ENCODE measurements at regions not wholly inside any gene's neighbourhood (a gene's known extent, or its start where the extent isn't known, plus 50 kb on each side); places are given as distances from the start of the nearest gene placed in this dataset.

GRCh38 chr4:128517739-128518510 is 230.3 kb upstream of the PGRMC2 start:
- no peak for TF ChIP-seq CTCF (IDR thresholded peaks at IDR 0.05; ENCODE audit: insufficient read depth in 1 of 2, low read depth in 1 of 2, low read length in 1 of 2, severe bottlenecking in 1 of 2, unreplicated experiment in 1 of 2)
- Mint-ChIP-seq H3K36me3 (ENCODE audit: insufficient read depth, unreplicated experiment) (no peaks in the 10 kb centered on the region), H3K9me3 (ENCODE audit: unreplicated experiment) (no peaks in the 10 kb centered on the region), H3K4me1 (ENCODE audit: low read depth, unreplicated experiment) (peaks cover 31% of the 10 kb centered on the region), H3K4me3 (ENCODE audit: unreplicated experiment) (no peak overlapping the region), H3K27ac (ENCODE audit: unreplicated experiment) (peak overlapping the region; percentile 57), H3K27me3 (ENCODE audit: insufficient read depth, unreplicated experiment) (no peaks in the 10 kb centered on the region)
- peaks cover 29% of the 10 kb centered on the region for H3K4me1 ChIP-seq
- intact Hi-C loops (cut with micrococcal nuclease; ENCODE audit: unreplicated experiment), result no loop called here
- BruUV-seq (replicated peaks), result no TSS peak
- ChIA-PET POLR2A (no interaction called here), CTCF (no interaction called here)
- H3K27me3 ChIP-seq (replicated peaks; ENCODE audit: control insufficient read depth, insufficient read depth, low read length), result no peaks in the 10 kb centered on the region
- H3K4me3 ChIP-seq (ENCODE audit: low read depth, low read length), result no peak overlapping the region
- no peaks in the 10 kb centered on the region for H3K36me3 ChIP-seq (ENCODE audit: control insufficient read depth, insufficient read depth, low read length)
- peaks cover 6% of the 10 kb centered on the region; the same call in 1 of the 2 replicates for H3K9me3 ChIP-seq
- DNase-seq, result peak in 1 of 2 experiments; percentile 24

- BruUV-seq (replicated peaks), result no TSS peak
- no peak overlapping the region for H3K4me3 Mint-ChIP-seq (ENCODE audit: unreplicated experiment)
- no peak for DNase-seq
- no peaks in the 10 kb centered on the region for H3K27me3 Mint-ChIP-seq (ENCODE audit: insufficient read depth, unreplicated experiment)
- CTCF ChIA-PET, result no interaction called here
- H3K9me3 ChIP-seq, result peaks cover 6% of the 10 kb centered on the region; the same call in 1 of the 2 replicates
- no peak overlapping the region for H3K4me3 ChIP-seq (ENCODE audit: low read depth, low read length)
- no peaks in the 10 kb centered on the region for H3K36me3 ChIP-seq (ENCODE audit: control insufficient read depth, insufficient read depth, low read length)
- peak overlapping the region; percentile 57 for H3K27ac Mint-ChIP-seq (ENCODE audit: unreplicated experiment)
- H3K4me1 Mint-ChIP-seq (ENCODE audit: low read depth, unreplicated experiment), result peaks cover 25% of the 10 kb centered on the region
- H3K36me3 Mint-ChIP-seq (ENCODE audit: insufficient read depth, unreplicated experiment), result no peaks in the 10 kb centered on the region
- no peaks in the 10 kb centered on the region for H3K9me3 Mint-ChIP-seq (ENCODE audit: unreplicated experiment)
- H3K4me1 ChIP-seq, result peaks cover 29% of the 10 kb centered on the region
- POLR2A ChIA-PET, result no interaction called here
- no peaks in the 10 kb centered on the region for H3K27me3 ChIP-seq (replicated peaks; ENCODE audit: control insufficient read depth, insufficient read depth, low read length)
- no peak for TF ChIP-seq CTCF (IDR thresholded peaks at IDR 0.05; ENCODE audit: insufficient read depth in 1 of 2, low read depth in 1 of 2, low read length in 1 of 2, severe bottlenecking in 1 of 2, unreplicated experiment in 1 of 2)
- intact Hi-C loops (cut with micrococcal nuclease; ENCODE audit: unreplicated experiment), result no loop called here
These were observed 229.6 kb upstream of the PGRMC2 start for GRCh38 chr4:128517096-128517738.

DNA sequence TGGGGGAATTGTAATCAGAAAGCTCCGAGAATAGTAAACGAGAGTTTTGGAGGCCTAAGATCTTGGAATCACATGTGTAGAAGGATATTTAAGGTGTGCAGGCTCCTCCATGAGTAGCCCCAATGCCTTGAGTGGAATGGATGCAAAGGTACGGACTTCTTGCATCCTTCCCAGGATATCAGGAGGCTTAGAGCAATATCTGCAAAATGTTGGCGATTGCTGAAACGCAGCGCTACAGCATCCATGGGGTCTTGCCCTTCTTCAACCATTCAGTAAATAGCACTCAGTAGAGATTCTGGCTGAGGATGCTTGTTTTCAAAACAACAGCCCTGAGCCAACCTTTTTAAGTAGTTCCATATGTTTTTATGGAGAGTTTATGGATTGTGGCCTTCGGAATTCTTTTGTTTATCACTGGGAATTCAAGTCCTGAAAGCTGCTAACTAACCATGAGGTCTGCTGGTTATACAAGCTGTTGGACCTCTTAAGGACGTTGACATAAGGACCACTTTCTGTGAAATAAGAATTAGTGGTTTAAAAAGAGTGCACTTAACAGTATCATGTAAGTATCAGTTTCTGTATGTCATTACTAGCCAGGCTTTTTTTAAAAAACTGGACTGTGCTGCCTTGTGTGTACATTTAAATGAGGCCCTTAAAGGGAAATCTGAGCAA is 228.8 kb upstream of the PGRMC2 start:
- H3K9me3 ChIP-seq, result peaks cover 6% of the 10 kb centered on the region; the same call in 1 of the 2 replicates
- TF ChIP-seq CTCF (IDR thresholded peaks at IDR 0.05; ENCODE audit: insufficient read depth in 1 of 2, low read depth in 1 of 2, low read length in 1 of 2, severe bottlenecking in 1 of 2, unreplicated experiment in 1 of 2), result no peak
- no peaks in the 10 kb centered on the region for H3K36me3 Mint-ChIP-seq (ENCODE audit: insufficient read depth, unreplicated experiment)
- no peak overlapping the region for H3K4me3 ChIP-seq (ENCODE audit: low read depth, low read length)
- H3K4me3 Mint-ChIP-seq (ENCODE audit: unreplicated experiment), result no peak overlapping the region
- peaks cover 25% of the 10 kb centered on the region for H3K4me1 ChIP-seq
- ChIA-PET CTCF (no interaction called here), POLR2A (no interaction called here)
- intact Hi-C loops (cut with micrococcal nuclease; ENCODE audit: unreplicated experiment), result no loop called here
- no peaks in the 10 kb centered on the region for H3K27me3 ChIP-seq (replicated peaks; ENCODE audit: control insufficient read depth, insufficient read depth, low read length)
- DNase-seq, result no peak
- peaks cover 22% of the 10 kb centered on the region for H3K4me1 Mint-ChIP-seq (ENCODE audit: low read depth, unreplicated experiment)
- no peaks in the 10 kb centered on the region for H3K36me3 ChIP-seq (ENCODE audit: control insufficient read depth, insufficient read depth, low read length)
- H3K27ac Mint-ChIP-seq (ENCODE audit: unreplicated experiment), result no peak overlapping the region
- no peaks in the 10 kb centered on the region for H3K27me3 Mint-ChIP-seq (ENCODE audit: insufficient read depth, unreplicated experiment)
- H3K9me3 Mint-ChIP-seq (ENCODE audit: unreplicated experiment), result no peaks in the 10 kb centered on the region
- no TSS peak for BruUV-seq (replicated peaks)

Data from Caco-2 (cell line).